Left ventricle myocardium inferior (tissue), 1 donor: ENCODE measurements at regions not wholly inside any gene's neighbourhood (a gene's known extent, or its start where the extent isn't known, plus 50 kb on each side); places are given as distances from the start of the nearest gene placed in this dataset.

Source experiments
- DNase-seq: peaks from one replicate; pipeline ENCODE4 v3.0.0-alpha.2; 2020
- H3K27ac ChIP-seq: fragments of 200-600 bp; replicated peaks from 2 replicates; pipeline ENCODE4 v1.8.0; 2021
- H3K27me3 ChIP-seq: fragments of 200-600 bp; 2 replicates; pipeline ENCODE4 v1.8.0; 2021; ENCODE audit warnings: low read depth
- H3K36me3 ChIP-seq: fragments of 200-600 bp; 2 replicates; pipeline ENCODE4 v1.8.0; 2021
- H3K4me1 ChIP-seq: fragments of 200-600 bp; 2 replicates; pipeline ENCODE4 v1.8.0; 2021
- H3K4me3 ChIP-seq: fragments of 200-600 bp; 2 replicates; pipeline ENCODE4 v1.8.0; 2021; ENCODE audit warnings: mild to moderate bottlenecking, moderate library complexity
- H3K9me3 ChIP-seq: fragments of 200-600 bp; replicated peaks from 2 replicates; pipeline ENCODE4 v1.8.0; 2021
- intact Hi-C: fragments of 100-400 bp; cut with micrococcal nuclease; formaldehyde crosslinking; loops from one replicate; pipeline ENCODE4 v1.11.0; 2022
- TF ChIP-seq, protein P1 (sequence below): fragments of 200-600 bp; IDR thresholded peaks from 2 replicates; pipeline ENCODE4 v1.8.0; 2021; ENCODE audit warnings: antibody characterized with exemption, mild to moderate bottlenecking, borderline replicate concordance
- donor health status: DM: no; HTN: yes; CAD: no; lungs with severe emphysema.

DNA sequence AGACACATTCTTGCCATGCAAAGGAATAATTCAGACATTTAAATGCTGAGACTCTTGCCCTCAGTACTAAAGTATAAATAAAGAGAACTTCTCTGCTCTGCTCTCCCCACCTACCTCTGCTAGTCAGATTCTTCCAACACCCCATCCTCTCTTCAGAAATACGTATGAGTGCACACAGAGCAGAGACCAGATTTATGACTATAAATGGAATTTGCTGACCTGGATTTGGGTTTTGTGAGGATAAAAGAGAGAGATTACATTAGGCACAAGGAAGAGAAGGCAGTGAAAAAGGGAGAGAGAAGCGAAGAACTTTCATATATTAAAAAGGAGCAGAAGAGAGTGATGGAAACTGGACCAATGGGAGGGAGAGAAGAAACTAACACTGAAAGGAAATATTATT, 87.6 kb upstream of the EXOC1L start:
- H3K9me3 ChIP-seq, result no peaks in the 10 kb centered on the region
- intact Hi-C loops, result no loop called here
- no peak for DNase-seq
- TF ChIP-seq, protein P1, sequence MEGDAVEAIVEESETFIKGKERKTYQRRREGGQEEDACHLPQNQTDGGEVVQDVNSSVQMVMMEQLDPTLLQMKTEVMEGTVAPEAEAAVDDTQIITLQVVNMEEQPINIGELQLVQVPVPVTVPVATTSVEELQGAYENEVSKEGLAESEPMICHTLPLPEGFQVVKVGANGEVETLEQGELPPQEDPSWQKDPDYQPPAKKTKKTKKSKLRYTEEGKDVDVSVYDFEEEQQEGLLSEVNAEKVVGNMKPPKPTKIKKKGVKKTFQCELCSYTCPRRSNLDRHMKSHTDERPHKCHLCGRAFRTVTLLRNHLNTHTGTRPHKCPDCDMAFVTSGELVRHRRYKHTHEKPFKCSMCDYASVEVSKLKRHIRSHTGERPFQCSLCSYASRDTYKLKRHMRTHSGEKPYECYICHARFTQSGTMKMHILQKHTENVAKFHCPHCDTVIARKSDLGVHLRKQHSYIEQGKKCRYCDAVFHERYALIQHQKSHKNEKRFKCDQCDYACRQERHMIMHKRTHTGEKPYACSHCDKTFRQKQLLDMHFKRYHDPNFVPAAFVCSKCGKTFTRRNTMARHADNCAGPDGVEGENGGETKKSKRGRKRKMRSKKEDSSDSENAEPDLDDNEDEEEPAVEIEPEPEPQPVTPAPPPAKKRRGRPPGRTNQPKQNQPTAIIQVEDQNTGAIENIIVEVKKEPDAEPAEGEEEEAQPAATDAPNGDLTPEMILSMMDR, result no peak
- peaks cover 27% of the 10 kb centered on the region for H3K27me3 ChIP-seq
- no peaks in the 10 kb centered on the region for H3K4me1 ChIP-seq
- H3K36me3 ChIP-seq, result no peaks in the 10 kb centered on the region
- no peak overlapping the region for H3K4me3 ChIP-seq
- no peak overlapping the region for H3K27ac ChIP-seq

GRCh38 chr4:55732864-55733263, 86.7 kb upstream of the EXOC1L start:
- Histone ChIP-seq H3K27me3 (peaks cover 34% of the 10 kb centered on the region), H3K4me1 (no peaks in the 10 kb centered on the region), H3K27ac (no peak overlapping the region), H3K9me3 (no peaks in the 10 kb centered on the region), H3K36me3 (no peaks in the 10 kb centered on the region), H3K4me3 (no peak overlapping the region)
- DNase-seq, result no peak
- intact Hi-C loops, result no loop called here
- TF ChIP-seq, protein P1, result no peak

GRCh38 chr4:55733932-55734331, 85.7 kb upstream of the EXOC1L start:
- intact Hi-C loops, result no loop called here
- Histone ChIP-seq H3K27ac (no peak overlapping the region), H3K27me3 (peaks cover 41% of the 10 kb centered on the region), H3K36me3 (no peaks in the 10 kb centered on the region), H3K4me1 (no peaks in the 10 kb centered on the region), H3K4me3 (no peak overlapping the region), H3K9me3 (no peaks in the 10 kb centered on the region)
- TF ChIP-seq, protein P1, result no peak
- DNase-seq, result peak; percentile 35

- H3K4me3 ChIP-seq, result no peak overlapping the region
- no peak overlapping the region for H3K27ac ChIP-seq
- no peaks in the 10 kb centered on the region for H3K36me3 ChIP-seq
- no peaks in the 10 kb centered on the region for H3K4me1 ChIP-seq
- intact Hi-C loops, result no loop called here
- TF ChIP-seq, protein P1, result peak; percentile 45
- H3K27me3 ChIP-seq, result peaks cover 37% of the 10 kb centered on the region
- H3K9me3 ChIP-seq, result no peaks in the 10 kb centered on the region
- DNase-seq, result no peak
These were observed 82.9 kb upstream of the EXOC1L start for GRCh38 chr4:55736605-55737183.

GRCh38 chr4:55742655-55743202, 76.9 kb upstream of the EXOC1L start:
- TF ChIP-seq, protein P1, result no peak
- DNase-seq, result no peak
- no peaks in the 10 kb centered on the region for H3K9me3 ChIP-seq
- H3K27me3 ChIP-seq, result peaks cover 34% of the 10 kb centered on the region
- H3K4me1 ChIP-seq, result no peaks in the 10 kb centered on the region
- intact Hi-C loops, result no loop called here
- H3K36me3 ChIP-seq, result no peaks in the 10 kb centered on the region
- no peak overlapping the region for H3K4me3 ChIP-seq
- no peak overlapping the region for H3K27ac ChIP-seq
